22Rv1 (cell line): ENCODE measurements at regions not wholly inside any gene's neighbourhood (a gene's known extent, or its start where the extent isn't known, plus 50 kb on each side); places are given as distances from the start of the nearest gene placed in this dataset.

Experiments used
- CTCF ChIP-seq: fragments of 450-650 bp; IDR thresholded peaks from 2 replicates; pipeline ENCODE4 v1.5.1; 2017; ENCODE audit warnings: mild to moderate bottlenecking
- ZFX ChIP-seq: fragments of 450-650 bp; IDR thresholded peaks from 2 replicates; pipeline ENCODE4 v1.6.1; 2017; ENCODE audit warnings: antibody characterized with exemption, borderline replicate concordance

- TF ChIP-seq CTCF (no peak), ZFX (no peak)
Observed at GRCh38 chr11:27216270-27217149, 146.5 kb downstream of the CCDC34 start.
